M059J (cell line): ENCODE measurements at regions not wholly inside any gene's neighbourhood (a gene's known extent, or its start where the extent isn't known, plus 50 kb on each side); places are given as distances from the start of the nearest gene placed in this dataset.
"Not testable (repeated sequence)": the region's sequence is repeated elsewhere in the genome, so short reads cannot be mapped to it uniquely, and the experiment has no call there.

Experiments
- DNase-seq: peaks from one replicate; pipeline ENCODE4 v3.0.0-alpha.2; 2012; ENCODE audit warnings: low read depth

DNA sequence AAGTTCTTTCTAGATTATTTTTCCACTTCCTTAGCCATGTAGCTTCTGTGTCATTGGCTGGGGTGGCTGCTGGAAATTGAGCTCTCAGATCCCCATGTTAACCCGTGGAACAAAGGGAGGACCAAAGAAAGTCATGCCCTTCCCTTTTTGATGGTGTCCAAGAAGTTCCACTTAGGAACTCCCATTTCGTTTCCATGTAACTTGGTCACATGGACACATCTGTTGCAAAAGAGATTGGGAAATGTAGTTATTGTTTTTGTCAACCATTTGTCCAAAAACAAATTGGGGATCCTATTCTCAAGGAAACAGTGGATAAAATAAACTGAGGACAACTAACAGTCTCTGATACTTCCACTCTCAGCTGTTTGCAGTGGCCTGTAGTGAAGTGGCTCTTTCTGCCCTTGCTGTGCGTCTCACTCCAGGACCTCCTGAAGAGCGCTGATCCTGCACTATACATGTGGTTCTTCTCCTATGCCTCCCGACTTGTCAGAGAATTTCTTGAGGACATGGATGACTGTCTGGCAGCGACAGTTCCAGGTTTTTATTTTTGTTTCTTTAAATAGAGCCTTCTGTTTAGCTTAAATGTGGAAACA, 125.3 kb upstream of the LNX1 start:
- DNase-seq: no peak

- no peak for DNase-seq
Measured at GRCh38 chr4:53716011-53716410, 124.7 kb upstream of the LNX1 start.

DNA sequence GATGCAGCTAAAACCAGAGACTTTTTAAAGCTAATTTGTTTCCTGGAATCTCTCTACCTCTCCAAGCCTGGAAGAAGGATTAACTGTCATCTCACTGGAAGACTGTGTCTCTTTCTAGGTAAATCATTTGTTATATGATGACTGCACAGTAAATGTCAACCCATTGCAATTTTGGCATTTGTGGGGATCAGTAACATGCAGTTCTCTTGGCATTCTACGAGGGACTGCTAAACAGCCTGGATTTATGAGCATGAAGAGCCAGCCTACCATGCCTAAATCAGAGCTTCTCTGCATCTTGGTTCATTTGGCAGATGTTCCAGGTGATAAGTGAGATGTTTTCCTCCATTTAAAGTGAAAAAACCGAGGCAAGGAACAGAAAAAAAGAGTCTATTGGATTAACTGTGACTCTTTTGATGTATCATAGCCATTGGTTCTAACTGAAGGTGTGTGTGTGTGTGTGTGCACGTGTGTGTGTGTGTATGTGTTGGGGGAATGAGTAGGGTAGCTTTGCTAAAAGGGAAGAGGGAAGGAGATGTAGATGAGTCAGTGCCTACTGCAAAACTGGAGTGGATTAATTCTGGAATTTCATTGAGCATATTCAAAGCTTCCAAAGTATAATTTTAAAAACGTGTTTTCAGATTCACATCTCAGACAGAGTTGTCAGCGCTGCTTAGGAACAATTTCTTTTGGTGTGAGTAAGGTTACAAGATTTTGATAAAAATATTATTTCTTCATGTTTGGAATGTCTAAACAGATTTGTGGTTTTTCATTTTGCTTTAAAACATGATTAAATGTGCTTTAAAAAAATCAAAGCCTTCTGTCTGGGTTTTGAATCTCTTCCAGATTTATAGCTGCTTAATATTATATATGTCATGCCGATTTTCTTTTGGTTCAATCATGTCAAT, 123.2 kb upstream of the LNX1 start:
- peak; percentile 42 for DNase-seq

DNA sequence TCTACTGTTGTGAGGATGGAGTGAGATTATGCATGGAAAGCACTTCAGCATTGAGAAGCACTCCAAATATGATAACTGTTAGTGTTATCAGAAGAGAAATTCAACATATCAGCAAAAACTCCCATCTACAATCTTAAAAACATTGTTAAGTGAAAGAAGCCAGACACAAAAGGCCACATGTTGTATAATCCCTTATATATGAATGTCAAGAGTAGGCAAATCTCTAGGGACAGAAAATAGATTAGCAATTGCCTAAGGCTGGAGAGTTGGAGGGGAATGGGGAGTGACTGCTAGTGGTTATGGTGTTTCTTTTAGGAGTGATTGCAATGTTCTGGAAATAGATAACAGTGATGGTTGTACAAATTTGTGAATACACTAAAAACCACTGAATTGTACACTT, 122.5 kb upstream of the LNX1 start:
- no peak for DNase-seq

- no peak for DNase-seq
Measured at GRCh38 chr4:53713296-53713695, 122.0 kb upstream of the LNX1 start.

- no peak for DNase-seq
Measured at GRCh38 chr4:53712408-53713020, 121.2 kb upstream of the LNX1 start.

DNA sequence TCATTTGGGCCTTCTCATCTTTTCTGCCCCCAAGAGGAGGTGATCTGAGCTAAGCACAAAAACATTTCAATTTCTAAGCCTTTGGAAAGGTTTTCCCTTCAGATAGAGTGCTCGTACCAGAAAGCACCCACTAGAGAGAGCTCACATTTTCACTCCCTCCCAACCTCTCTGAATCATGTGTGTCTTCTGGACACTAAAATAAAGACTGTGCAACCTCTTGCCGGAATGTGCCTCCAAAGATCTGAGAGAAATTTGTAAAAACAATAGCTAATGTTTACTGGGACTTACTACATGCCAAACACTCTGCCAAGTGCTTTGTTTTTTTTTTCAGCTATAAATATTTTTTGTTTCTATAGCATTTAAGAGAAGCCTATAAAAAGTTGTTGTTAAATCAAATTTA, 120.6 kb upstream of the LNX1 start:
- no peak for DNase-seq

GRCh38 chr4:53709693-53710092, 118.4 kb upstream of the LNX1 start:
- DNase-seq: no peak

DNA sequence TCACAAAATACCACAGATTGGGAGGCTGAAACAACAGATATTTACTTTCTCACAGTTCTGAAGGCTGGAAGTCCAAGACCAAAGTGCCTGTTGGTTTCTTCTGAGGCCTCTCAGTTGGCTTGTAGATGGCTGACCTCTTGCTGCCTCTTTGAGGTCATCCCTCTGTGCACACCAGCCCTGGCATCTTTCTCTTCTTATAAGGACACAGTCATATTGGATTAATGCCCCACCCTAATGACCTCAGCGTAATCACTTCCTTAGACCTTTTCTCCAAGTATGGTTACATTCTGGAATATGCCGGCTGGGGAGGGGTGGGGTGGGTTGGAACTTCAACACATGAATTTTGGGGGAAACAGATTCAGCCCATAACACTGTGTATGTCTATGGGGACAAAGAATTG, 116.2 kb upstream of the LNX1 start:
- DNase-seq: no peak

DNA sequence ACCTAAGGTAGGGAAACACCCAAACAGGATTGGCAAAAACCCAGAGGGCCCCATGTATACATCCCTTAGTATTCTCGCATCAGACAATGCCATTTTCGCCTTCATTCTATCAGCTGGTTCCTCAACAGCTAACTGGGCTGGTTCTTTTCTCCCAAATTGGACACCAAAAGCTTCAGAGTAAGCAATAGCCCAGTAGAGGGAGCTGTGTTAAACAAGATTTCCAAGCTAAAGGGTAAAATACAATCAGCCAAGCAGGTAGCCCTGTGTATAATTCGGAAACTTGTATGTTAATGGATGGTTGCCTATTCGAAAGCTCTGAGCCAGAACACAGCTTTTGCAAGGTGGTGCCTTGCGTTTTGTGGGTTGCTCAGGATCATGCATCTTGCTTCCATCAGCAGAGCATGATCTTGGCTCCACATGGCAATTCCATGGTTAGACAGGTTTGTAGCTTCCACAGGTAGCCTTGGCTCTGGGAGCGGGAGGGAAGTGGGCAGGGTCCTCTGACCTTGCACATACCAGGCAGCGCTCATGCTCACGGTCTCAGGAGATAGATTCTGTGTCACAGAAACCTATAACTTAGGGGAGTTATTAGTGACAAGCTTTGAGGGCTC, 115.2 kb upstream of the LNX1 start:
- peak; percentile 57 for DNase-seq

- DNase-seq: no peak
Measured at GRCh38 chr4:53705972-53706371, 114.7 kb upstream of the LNX1 start.

DNA sequence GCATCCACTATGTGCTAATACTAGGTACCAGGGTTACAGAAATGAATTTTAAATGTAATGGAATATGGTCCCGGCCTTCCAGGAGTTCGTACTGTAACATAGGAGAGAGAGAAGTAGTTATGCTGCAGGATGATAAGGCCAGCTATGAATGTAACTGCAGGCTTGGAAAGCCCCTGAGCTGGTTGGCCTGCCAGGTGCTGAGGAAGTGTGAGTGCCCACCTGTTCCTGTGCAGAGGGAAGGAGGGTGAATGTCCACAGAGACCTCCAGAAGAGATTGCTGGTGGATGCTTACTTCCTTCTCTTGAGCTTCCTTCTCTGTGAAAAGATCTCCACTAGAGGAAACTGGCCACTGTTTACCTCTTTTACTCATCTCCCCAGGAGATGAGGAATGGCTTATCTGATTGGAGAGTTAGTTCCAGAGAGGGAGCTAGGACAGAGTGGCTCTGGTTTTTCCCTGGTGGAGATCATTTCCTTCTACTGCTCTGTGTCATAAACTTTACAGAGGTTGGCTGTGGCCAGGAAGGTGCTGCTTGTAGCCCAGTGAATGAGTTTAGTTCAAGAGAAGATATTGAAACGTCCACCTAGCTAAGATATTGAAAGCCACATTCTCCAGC, 114.0 kb upstream of the LNX1 start:
- no peak for DNase-seq

DNA sequence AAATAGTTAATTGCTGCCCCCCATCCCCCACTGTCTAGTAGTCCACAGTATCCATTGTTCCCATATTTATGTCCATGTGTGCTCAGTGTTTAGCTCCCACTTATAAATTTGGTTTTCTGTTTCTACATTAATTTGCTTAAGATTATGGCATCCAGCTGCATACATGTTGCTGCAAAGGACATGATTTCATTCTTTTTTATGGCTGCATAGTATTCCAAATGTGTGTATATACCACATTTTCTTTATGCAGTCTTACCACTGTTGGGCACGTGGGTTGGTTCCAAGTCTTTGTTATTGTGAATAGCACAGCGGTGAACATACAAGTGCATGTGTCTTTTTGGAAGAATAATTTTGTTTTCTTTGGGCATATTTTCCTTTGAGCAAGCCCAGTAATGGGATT, 113.0 kb upstream of the LNX1 start:
- DNase-seq: no peak

GRCh38 chr4:53703267-53703655, 112.0 kb upstream of the LNX1 start:
- no peak for DNase-seq

DNA sequence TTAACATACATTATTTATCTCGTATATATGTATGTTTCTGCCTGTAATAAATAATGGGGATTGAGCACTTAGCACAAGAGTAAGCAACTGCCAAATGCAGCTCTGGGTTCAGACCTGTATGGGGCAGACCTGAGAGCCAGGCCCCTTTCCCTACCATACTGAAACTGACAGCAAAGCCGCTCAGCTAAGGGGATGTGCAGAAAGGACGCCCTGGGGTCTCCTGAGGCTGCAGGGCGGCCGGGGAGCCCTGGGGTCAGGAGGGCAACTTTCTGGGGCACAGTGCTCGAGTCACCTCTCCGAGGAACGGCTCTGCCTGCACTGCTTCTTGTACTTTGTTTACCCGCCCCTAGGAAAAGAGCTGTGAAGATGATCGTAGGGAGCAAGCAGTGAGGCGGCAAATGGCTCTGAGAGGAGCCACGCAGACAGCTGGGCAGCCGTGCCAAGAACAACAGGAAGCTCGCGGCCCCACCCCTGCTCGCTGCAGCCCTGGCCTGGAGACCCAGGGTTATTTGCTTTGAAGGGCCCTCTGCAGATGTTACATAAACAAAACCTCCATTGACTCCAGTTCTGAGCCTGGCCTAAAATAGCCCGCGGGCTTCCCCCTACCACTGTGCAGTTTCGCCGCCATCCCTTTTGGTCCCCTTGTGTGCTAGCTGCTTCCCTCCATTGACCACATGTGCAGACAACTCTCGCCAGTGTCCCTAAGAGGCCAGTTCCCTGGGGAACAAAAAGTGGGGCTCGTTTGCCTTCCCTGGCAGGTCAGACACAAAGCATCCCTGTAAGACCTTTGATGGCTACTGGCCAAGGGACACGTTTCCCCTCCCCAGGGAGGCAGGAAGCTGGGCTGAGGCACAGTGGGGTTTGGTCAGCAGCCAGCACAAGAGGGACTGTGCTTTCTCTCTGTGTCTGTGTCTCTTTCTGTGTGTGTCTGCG, 111.3 kb upstream of the LNX1 start:
- peak; percentile 88 for DNase-seq

DNA sequence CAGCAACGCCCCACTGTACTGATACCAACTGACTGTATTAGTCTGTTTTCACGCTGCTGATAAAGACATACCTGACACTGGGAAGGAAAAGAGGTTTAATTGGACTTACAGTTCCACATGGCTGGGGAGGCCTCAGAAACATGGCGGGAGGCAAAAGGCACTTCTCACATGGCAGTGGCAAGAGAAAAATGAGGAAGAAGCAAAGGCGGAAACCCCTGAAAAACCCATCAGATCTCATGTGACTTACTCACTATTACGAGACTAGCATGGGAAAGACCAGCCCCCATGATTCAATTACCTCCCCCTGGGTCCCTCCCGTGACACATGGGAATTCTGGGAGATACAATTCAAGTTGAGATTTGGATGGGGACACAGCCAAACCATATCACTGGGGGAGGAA, 110.0 kb upstream of the LNX1 start:
- not testable (repeated sequence) for DNase-seq

GRCh38 chr4:53699310-53699709, 108.0 kb upstream of the LNX1 start:
- not testable (repeated sequence) for DNase-seq

- DNase-seq: no peak
Measured at GRCh38 chr4:53697016-53697685, 105.9 kb upstream of the LNX1 start.

- DNase-seq: peak; percentile 58
Measured at GRCh38 chr4:53695540-53696463, 104.5 kb upstream of the LNX1 start.
